Loucy (cell line): ENCODE measurements at regions not wholly inside any gene's neighbourhood (a gene's known extent, or its start where the extent isn't known, plus 50 kb on each side); places are given as distances from the start of the nearest gene placed in this dataset.

Experiments
- CTCF ChIP-seq: fragments of 200-600 bp; sonication (generic); conservative IDR thresholded peaks from 2 replicates; pipeline ENCODE4 v1.5.1; 2014; ENCODE audit warnings: mild to moderate bottlenecking, antibody characterized with exemption, low read length
- EZH2phosphoT487 ChIP-seq: fragments of 200-600 bp; IDR thresholded peaks from 2 replicates; pipeline ENCODE4 v1.6.1; 2018; ENCODE audit warnings: antibody characterized with exemption, mild to moderate bottlenecking, moderate library complexity, borderline replicate concordance

- TF ChIP-seq CTCF (no peak), EZH2phosphoT487 (no peak)
Measured at GRCh38 chr4:161008527-161008926, 1155.3 kb downstream of the FSTL5 start.
